Large intestine (tissue), 3 donors: ENCODE measurements at regions not wholly inside any gene's neighbourhood (a gene's known extent, or its start where the extent isn't known, plus 50 kb on each side); places are given as distances from the start of the nearest gene placed in this dataset.

ENCODE experiments used
- DNase-seq, 2 donors: peaks; one replicate each; pipeline versions ENCODE4 v3.0.0 to v3.0.0-alpha.2; 2013
- H3K27ac ChIP-seq: one replicate; pipeline ENCODE4 v1.5.1; 2013; ENCODE audit warnings: low read length
- H3K27me3 ChIP-seq: 2 replicates; pipeline ENCODE4 v1.6.1; 2013; ENCODE audit warnings: low read length; ENCODE audit not compliant: control insufficient read depth, insufficient read depth
- H3K36me3 ChIP-seq: 2 replicates; pipeline ENCODE4 v1.6.1; 2013; ENCODE audit warnings: low read length; ENCODE audit not compliant: control insufficient read depth, insufficient read depth
- H3K4me1 ChIP-seq: one replicate; pipeline ENCODE4 v1.6.1; 2013; ENCODE audit warnings: low read length; ENCODE audit not compliant: control insufficient read depth, insufficient read depth
- H3K4me3 ChIP-seq: one replicate; pipeline ENCODE4 v1.5.1; 2013; ENCODE audit warnings: low read length
- H3K9me3 ChIP-seq: one replicate; pipeline ENCODE4 v1.6.1; 2013; ENCODE audit warnings: mild to moderate bottlenecking, low read depth, low read length, moderate library complexity; ENCODE audit not compliant: control insufficient read depth
- WGBS: methylation state at CpG from one replicate; pipeline ENCODE4 v1.1.5; 2013; ENCODE audit warnings: low lambda C conversion rate; ENCODE audit not compliant: insufficient coverage; 5-methylcytosine and 5-hydroxymethylcytosine counted together

- no peaks in the 10 kb centered on the region for H3K9me3 ChIP-seq
- H3K36me3 ChIP-seq, result no peaks in the 10 kb centered on the region
- H3K27ac ChIP-seq, result peak overlapping the region; percentile 25
- DNase-seq, result peak; percentile 62 to 86
- H3K4me3 ChIP-seq, result no peak overlapping the region
- no peaks in the 10 kb centered on the region for H3K27me3 ChIP-seq
- H3K4me1 ChIP-seq, result no peaks in the 10 kb centered on the region
- WGBS, result no CpG with 5 or more reads among the region's 1 CpG
Observed at GRCh38 chr11:106238704-106239360, 161.4 kb downstream of the AASDHPPT start.

GRCh38 chr11:106241601-106242257 lies 164.3 kb downstream of the AASDHPPT start:
- no peak for DNase-seq
- Histone ChIP-seq H3K4me3 (no peak overlapping the region), H3K27me3 (no peaks in the 10 kb centered on the region), H3K4me1 (no peaks in the 10 kb centered on the region), H3K27ac (no peak overlapping the region), H3K36me3 (no peaks in the 10 kb centered on the region), H3K9me3 (peaks cover 4% of the 10 kb centered on the region)
- no CpG with 5 or more reads among the region's 6 CpGs for whole genome bisulfite sequencing

GRCh38 chr11:106242718-106243415 lies 165.4 kb downstream of the AASDHPPT start:
- DNase-seq, result no peak
- peaks cover 8% of the 10 kb centered on the region for H3K9me3 ChIP-seq
- no peak overlapping the region for H3K4me3 ChIP-seq
- H3K4me1 ChIP-seq, result no peaks in the 10 kb centered on the region
- H3K27ac ChIP-seq, result no peak overlapping the region
- WGBS, result no CpG with 5 or more reads among the region's 2 CpGs
- no peaks in the 10 kb centered on the region for H3K27me3 ChIP-seq
- no peaks in the 10 kb centered on the region for H3K36me3 ChIP-seq

GRCh38 chr11:106246495-106246894 lies 169.0 kb downstream of the AASDHPPT start:
- Histone ChIP-seq H3K27me3 (no peaks in the 10 kb centered on the region), H3K9me3 (peaks cover 8% of the 10 kb centered on the region), H3K4me3 (no peak overlapping the region), H3K27ac (no peak overlapping the region), H3K4me1 (no peaks in the 10 kb centered on the region), H3K36me3 (no peaks in the 10 kb centered on the region)
- no peak for DNase-seq
- WGBS, result 100% methylated on average over 1 of the region's 3 CpGs

- WGBS, result 79% methylated on average over 2 of the region's 5 CpGs
- H3K9me3 ChIP-seq, result peaks cover 8% of the 10 kb centered on the region
- no peak overlapping the region for H3K27ac ChIP-seq
- no peaks in the 10 kb centered on the region for H3K4me1 ChIP-seq
- no peak overlapping the region for H3K4me3 ChIP-seq
- no peaks in the 10 kb centered on the region for H3K27me3 ChIP-seq
- no peak for DNase-seq
- H3K36me3 ChIP-seq, result no peaks in the 10 kb centered on the region
Observed at GRCh38 chr11:106249617-106250239, 172.3 kb downstream of the AASDHPPT start.

GRCh38 chr11:106262852-106263251 lies 185.4 kb downstream of the AASDHPPT start:
- H3K36me3 ChIP-seq, result no peaks in the 10 kb centered on the region
- no peak overlapping the region for H3K4me3 ChIP-seq
- no peaks in the 10 kb centered on the region for H3K27me3 ChIP-seq
- H3K9me3 ChIP-seq, result peaks cover 9% of the 10 kb centered on the region
- DNase-seq, result no peak
- H3K27ac ChIP-seq, result no peak overlapping the region
- no peaks in the 10 kb centered on the region for H3K4me1 ChIP-seq
- 100% methylated on average over 1 of the region's 3 CpGs for WGBS

- H3K4me3 ChIP-seq, result no peak overlapping the region
- no peaks in the 10 kb centered on the region for H3K27me3 ChIP-seq
- no peaks in the 10 kb centered on the region for H3K4me1 ChIP-seq
- peaks cover 10% of the 10 kb centered on the region for H3K9me3 ChIP-seq
- 83% methylated on average over 2 of the region's 3 CpGs for WGBS
- H3K36me3 ChIP-seq, result no peaks in the 10 kb centered on the region
- no peak for DNase-seq
- no peak overlapping the region for H3K27ac ChIP-seq
Observed at GRCh38 chr11:106263527-106263926, 186.1 kb downstream of the AASDHPPT start.

- Histone ChIP-seq H3K4me1 (no peaks in the 10 kb centered on the region), H3K9me3 (peaks cover 10% of the 10 kb centered on the region), H3K27ac (no peak overlapping the region), H3K4me3 (no peak overlapping the region), H3K27me3 (no peaks in the 10 kb centered on the region), H3K36me3 (no peaks in the 10 kb centered on the region)
- DNase-seq, result no peak
Observed at GRCh38 chr11:106271086-106271485, 193.6 kb downstream of the AASDHPPT start.

DNA sequence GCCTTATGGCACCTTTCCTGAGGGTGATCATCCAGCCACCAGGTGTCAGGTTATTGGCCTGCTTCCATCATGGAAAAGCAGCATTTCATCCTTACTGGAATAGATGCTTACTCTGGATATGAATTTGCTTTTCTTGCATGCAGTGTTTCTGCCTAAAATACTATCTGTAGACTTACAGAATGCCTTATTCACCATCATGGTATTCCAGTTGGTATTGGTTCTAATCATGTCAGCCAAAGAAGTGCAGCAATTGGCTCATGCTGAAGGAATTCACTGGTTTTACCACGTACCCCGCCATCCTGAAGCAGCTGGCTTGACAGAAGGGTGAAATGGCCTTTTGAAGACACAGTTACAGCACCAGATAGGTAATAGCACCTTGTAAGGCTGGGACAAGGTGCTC lies 194.2 kb downstream of the AASDHPPT start:
- no peaks in the 10 kb centered on the region for H3K4me1 ChIP-seq
- 100% methylated on average over 2 of the region's 2 CpGs for WGBS

GRCh38 chr11:106275151-106275550 lies 197.7 kb downstream of the AASDHPPT start:
- no peak overlapping the region for H3K27ac ChIP-seq
- H3K4me3 ChIP-seq, result no peak overlapping the region
- 90% methylated on average over 1 of the region's 1 CpG for WGBS
- H3K36me3 ChIP-seq, result no peaks in the 10 kb centered on the region
- H3K4me1 ChIP-seq, result no peaks in the 10 kb centered on the region
- no peak for DNase-seq
- no peaks in the 10 kb centered on the region for H3K9me3 ChIP-seq
- H3K27me3 ChIP-seq, result no peaks in the 10 kb centered on the region

More for the DNA sequence above, 194.2 kb downstream of the AASDHPPT start:
- Histone ChIP-seq H3K36me3 (no peaks in the 10 kb centered on the region), H3K27me3 (no peaks in the 10 kb centered on the region), H3K9me3 (peaks cover 10% of the 10 kb centered on the region), H3K27ac (no peak overlapping the region), H3K4me3 (no peak overlapping the region)
- DNase-seq, result no peak
